ENCODE measurements at regions not wholly inside any gene's neighbourhood (a gene's known extent, or its start where the extent isn't known, plus 50 kb on each side); places are given as distances from the start of the nearest gene placed in this dataset.

DNA sequence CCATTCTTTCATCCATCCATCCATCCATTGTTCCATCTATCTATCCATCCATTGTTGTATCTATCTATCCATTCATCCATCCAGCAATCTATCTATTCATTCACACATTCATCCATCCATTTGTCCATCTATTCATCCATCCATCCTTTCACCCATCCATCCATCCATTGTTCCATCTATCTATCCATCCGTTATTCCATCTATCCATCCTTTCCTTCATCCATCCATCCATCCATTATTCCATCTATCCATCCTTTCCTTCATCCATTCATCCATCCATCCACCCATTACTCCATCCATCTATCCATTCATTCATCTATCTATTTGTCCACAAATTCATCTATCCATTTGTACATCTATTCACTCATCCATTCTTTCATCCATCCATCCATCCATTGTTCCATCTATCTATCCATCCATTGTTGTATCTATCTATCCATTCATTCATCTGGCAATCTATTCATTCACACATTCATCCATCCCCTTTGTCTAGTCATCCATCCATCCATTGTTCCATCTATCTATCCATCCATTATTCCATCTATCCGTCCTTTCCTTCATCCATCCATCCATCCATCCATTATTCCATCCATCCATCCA lies 65.9 kb upstream of the ANO1 start:
- ChIA-PET POLR2A (ENCODE audit: low non-redundant PET) (no interaction called here), CTCF (no interaction called here)
- no peak overlapping the region for H3K27ac ChIP-seq (ENCODE audit: low read depth, low read length, poor library complexity, severe bottlenecking)
- no peaks in the 10 kb centered on the region for H3K36me3 ChIP-seq (ENCODE audit: insufficient read depth, low read length, poor library complexity, severe bottlenecking)
- H3K4me3 ChIP-seq (ENCODE audit: low read depth, low read length, poor library complexity, severe bottlenecking): no peak overlapping the region
- no TSS peak for BruUV-seq (replicated peaks)
- no peak for DNase-seq (ENCODE audit: low spot score)
- no peaks in the 10 kb centered on the region for H3K4me1 ChIP-seq (ENCODE audit: insufficient read depth, low read length, poor library complexity, severe bottlenecking)
- no peaks in the 10 kb centered on the region for H3K9me3 ChIP-seq (ENCODE audit: low read depth, low read length, poor library complexity, severe bottlenecking)
- H3K27me3 ChIP-seq (replicated peaks; ENCODE audit: insufficient read depth, low read depth, low read length, poor library complexity): peaks cover 7% of the 10 kb centered on the region
- TF ChIP-seq EZH2 (IDR thresholded peaks at IDR 0.05; ENCODE audit: borderline replicate concordance, low read depth, low read length, poor library complexity, severe bottlenecking): no peak
- TF ChIP-seq, protein P1, sequence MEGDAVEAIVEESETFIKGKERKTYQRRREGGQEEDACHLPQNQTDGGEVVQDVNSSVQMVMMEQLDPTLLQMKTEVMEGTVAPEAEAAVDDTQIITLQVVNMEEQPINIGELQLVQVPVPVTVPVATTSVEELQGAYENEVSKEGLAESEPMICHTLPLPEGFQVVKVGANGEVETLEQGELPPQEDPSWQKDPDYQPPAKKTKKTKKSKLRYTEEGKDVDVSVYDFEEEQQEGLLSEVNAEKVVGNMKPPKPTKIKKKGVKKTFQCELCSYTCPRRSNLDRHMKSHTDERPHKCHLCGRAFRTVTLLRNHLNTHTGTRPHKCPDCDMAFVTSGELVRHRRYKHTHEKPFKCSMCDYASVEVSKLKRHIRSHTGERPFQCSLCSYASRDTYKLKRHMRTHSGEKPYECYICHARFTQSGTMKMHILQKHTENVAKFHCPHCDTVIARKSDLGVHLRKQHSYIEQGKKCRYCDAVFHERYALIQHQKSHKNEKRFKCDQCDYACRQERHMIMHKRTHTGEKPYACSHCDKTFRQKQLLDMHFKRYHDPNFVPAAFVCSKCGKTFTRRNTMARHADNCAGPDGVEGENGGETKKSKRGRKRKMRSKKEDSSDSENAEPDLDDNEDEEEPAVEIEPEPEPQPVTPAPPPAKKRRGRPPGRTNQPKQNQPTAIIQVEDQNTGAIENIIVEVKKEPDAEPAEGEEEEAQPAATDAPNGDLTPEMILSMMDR (conservative IDR thresholded peaks at IDR 0.05; ENCODE audit: low read depth, low read length): no peak
- intact Hi-C loops (cut with micrococcal nuclease; ENCODE audit: unreplicated experiment): no loop called here

DNA sequence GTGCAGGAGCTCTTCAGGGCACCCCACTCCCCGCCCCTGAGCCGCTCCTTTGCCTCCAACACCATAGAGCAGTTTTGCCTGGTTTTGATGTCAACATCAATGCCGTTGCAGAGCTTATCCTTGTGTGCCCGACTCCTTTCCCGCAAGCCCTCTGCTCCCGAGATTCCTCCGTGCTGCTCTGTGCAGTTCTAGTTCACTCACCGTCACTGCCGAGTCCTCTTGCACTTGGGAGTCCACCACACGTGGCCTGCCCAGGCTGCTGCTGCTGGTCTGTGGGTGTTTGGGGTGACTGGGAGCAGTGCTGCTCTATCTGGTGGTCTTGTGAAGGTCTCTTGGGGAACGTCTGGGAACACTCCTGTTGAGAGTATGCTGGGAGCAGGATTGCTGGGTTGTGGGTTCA lies 63.8 kb upstream of the ANO1 start:
- H3K27ac ChIP-seq (ENCODE audit: low read depth, low read length, poor library complexity, severe bottlenecking): no peak overlapping the region
- DNase-seq (ENCODE audit: low spot score): no peak
- BruUV-seq (replicated peaks): no TSS peak
- no peak for TF ChIP-seq EZH2 (IDR thresholded peaks at IDR 0.05; ENCODE audit: borderline replicate concordance, low read depth, low read length, poor library complexity, severe bottlenecking)
- TF ChIP-seq, protein P1 (conservative IDR thresholded peaks at IDR 0.05; ENCODE audit: low read depth, low read length): no peak
- no peaks in the 10 kb centered on the region for H3K36me3 ChIP-seq (ENCODE audit: insufficient read depth, low read length, poor library complexity, severe bottlenecking)
- H3K27me3 ChIP-seq (replicated peaks; ENCODE audit: insufficient read depth, low read depth, low read length, poor library complexity): peaks cover 2% of the 10 kb centered on the region
- H3K4me1 ChIP-seq (ENCODE audit: insufficient read depth, low read length, poor library complexity, severe bottlenecking): no peaks in the 10 kb centered on the region
- no peaks in the 10 kb centered on the region for H3K9me3 ChIP-seq (ENCODE audit: low read depth, low read length, poor library complexity, severe bottlenecking)
- CTCF ChIA-PET: no interaction called here
- H3K4me3 ChIP-seq (ENCODE audit: low read depth, low read length, poor library complexity, severe bottlenecking): no peak overlapping the region
- intact Hi-C loops (cut with micrococcal nuclease; ENCODE audit: unreplicated experiment): no loop called here
- POLR2A ChIA-PET (ENCODE audit: low non-redundant PET): no interaction called here

DNA sequence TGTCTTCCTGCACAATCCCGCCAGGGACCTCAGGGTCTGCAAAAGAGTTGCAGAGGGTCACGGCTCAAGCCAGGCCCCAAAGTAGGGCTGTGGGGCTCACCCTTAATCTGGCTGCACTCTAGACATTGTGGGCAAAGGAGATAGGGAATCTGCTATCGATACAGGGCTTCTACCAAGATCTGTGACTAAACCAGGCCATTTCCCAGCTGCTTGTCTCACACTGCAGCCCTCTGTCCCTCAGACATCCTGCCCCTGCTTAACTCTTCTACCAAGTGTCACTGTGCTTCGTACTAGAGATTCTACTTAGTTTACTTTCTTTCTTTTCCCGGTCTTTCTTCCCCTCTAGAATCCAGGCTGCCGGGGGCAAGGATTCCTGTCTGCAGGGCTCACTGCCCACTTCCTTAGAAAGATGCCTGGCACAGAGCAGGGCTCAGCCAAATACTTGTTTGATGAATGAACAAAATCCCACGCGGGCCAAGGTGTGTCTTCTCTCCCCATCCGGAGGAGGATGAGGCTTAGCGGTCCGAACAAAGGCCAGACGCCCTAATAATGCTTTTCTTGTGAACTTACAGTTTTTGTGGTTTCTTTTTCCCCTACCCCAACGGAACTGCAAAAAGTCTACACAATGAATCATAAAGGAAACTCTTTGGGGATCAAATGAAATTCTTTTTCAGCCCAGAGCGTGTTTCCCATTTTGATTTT lies 61.3 kb upstream of the ANO1 start:
- H3K4me1 ChIP-seq (ENCODE audit: insufficient read depth, low read length, poor library complexity, severe bottlenecking): no peaks in the 10 kb centered on the region
- no peaks in the 10 kb centered on the region for H3K9me3 ChIP-seq (ENCODE audit: low read depth, low read length, poor library complexity, severe bottlenecking)
- no peak overlapping the region for H3K27ac ChIP-seq (ENCODE audit: low read depth, low read length, poor library complexity, severe bottlenecking)
- no peak for TF ChIP-seq EZH2 (IDR thresholded peaks at IDR 0.05; ENCODE audit: borderline replicate concordance, low read depth, low read length, poor library complexity, severe bottlenecking)
- TF ChIP-seq, protein P1 (conservative IDR thresholded peaks at IDR 0.05; ENCODE audit: low read depth, low read length): no peak
- ChIA-PET CTCF (no interaction called here), POLR2A (ENCODE audit: low non-redundant PET) (no interaction called here)
- H3K27me3 ChIP-seq (replicated peaks; ENCODE audit: insufficient read depth, low read depth, low read length, poor library complexity): no peaks in the 10 kb centered on the region
- DNase-seq (ENCODE audit: low spot score): no peak
- no peak overlapping the region for H3K4me3 ChIP-seq (ENCODE audit: low read depth, low read length, poor library complexity, severe bottlenecking)
- no peaks in the 10 kb centered on the region for H3K36me3 ChIP-seq (ENCODE audit: insufficient read depth, low read length, poor library complexity, severe bottlenecking)
- no TSS peak for BruUV-seq (replicated peaks)
- intact Hi-C loops (cut with micrococcal nuclease; ENCODE audit: unreplicated experiment): no loop called here

Data from A673 (cell line).